ENCODE measurements at regions not wholly inside any gene's neighbourhood (a gene's known extent, or its start where the extent isn't known, plus 50 kb on each side); places are given as distances from the start of the nearest gene placed in this dataset.
"Not testable (repeated sequence)": the region's sequence is repeated elsewhere in the genome, so short reads cannot be mapped to it uniquely, and the experiment has no call there.

- Histone ChIP-seq H3K27me3 (ENCODE audit: low read length) (no peaks in the 10 kb centered on the region), H3K36me3 (ENCODE audit: low read length) (no peaks in the 10 kb centered on the region), H2AFZ (ENCODE audit: low read depth, low read length, severe bottlenecking) (no peak overlapping the region), H3K9me3 (ENCODE audit: insufficient read depth, low read length) (no peaks in the 10 kb centered on the region), H3K9ac (ENCODE audit: low read length) (no peak overlapping the region), H3K4me3 (ENCODE audit: insufficient read depth, low read length, poor library complexity, severe bottlenecking) (no peak overlapping the region), H3K4me2 (ENCODE audit: low read depth, low read length, poor library complexity, severe bottlenecking) (no peak overlapping the region), H3K27ac (ENCODE audit: low read depth, low read length) (no peak overlapping the region), H3F3A (ENCODE audit: insufficient read depth) (no peaks in the 10 kb centered on the region), H4K20me1 (ENCODE audit: low read depth, low read length) (no peaks in the 10 kb centered on the region), H3K9me2 (replicated peaks; ENCODE audit: insufficient read depth, low read length) (no peaks in the 10 kb centered on the region), H3K79me2 (ENCODE audit: insufficient read depth, low read length) (no peaks in the 10 kb centered on the region)
- no peak for TF ChIP-seq EZH2phosphoT487 (conservative IDR thresholded peaks at IDR 0.05; ENCODE audit: low read length)
- TF ChIP-seq, protein P1, sequence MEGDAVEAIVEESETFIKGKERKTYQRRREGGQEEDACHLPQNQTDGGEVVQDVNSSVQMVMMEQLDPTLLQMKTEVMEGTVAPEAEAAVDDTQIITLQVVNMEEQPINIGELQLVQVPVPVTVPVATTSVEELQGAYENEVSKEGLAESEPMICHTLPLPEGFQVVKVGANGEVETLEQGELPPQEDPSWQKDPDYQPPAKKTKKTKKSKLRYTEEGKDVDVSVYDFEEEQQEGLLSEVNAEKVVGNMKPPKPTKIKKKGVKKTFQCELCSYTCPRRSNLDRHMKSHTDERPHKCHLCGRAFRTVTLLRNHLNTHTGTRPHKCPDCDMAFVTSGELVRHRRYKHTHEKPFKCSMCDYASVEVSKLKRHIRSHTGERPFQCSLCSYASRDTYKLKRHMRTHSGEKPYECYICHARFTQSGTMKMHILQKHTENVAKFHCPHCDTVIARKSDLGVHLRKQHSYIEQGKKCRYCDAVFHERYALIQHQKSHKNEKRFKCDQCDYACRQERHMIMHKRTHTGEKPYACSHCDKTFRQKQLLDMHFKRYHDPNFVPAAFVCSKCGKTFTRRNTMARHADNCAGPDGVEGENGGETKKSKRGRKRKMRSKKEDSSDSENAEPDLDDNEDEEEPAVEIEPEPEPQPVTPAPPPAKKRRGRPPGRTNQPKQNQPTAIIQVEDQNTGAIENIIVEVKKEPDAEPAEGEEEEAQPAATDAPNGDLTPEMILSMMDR (IDR thresholded peaks at IDR 0.05; ENCODE audit: insufficient read depth, low read length, poor library complexity, severe bottlenecking): no peak
Measured at GRCh38 chr6:103326760-103327757, 1532.7 kb downstream of the HACE1 start.

DNA sequence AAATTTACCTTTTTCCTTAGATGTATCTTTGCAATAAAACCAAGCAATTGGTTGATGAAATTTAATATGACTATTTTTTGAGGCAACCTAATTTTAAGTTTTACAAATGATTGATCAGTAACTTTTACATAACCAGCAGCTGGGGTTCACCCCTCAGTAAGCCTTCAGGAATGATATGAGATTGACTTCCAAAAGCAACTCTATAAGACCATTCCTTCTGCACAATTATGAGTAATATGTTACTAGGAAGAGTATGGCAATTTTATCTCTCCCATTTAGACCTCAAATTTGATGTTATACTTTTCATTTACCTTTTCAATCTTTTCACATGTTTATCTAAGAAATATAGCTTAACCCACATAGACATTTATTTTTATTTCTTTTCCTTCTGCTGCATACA lies 1546.3 kb downstream of the HACE1 start:
- Histone ChIP-seq H3K79me2 (ENCODE audit: insufficient read depth, low read length) (no peaks in the 10 kb centered on the region), H3K36me3 (ENCODE audit: low read length) (no peaks in the 10 kb centered on the region), H3K9me3 (ENCODE audit: insufficient read depth, low read length) (no peaks in the 10 kb centered on the region), H3K27me3 (ENCODE audit: low read length) (no peaks in the 10 kb centered on the region), H3K9ac (ENCODE audit: low read length) (no peak overlapping the region), H3K4me3 (ENCODE audit: insufficient read depth, low read length, poor library complexity, severe bottlenecking) (no peak overlapping the region), H2AFZ (ENCODE audit: low read depth, low read length, severe bottlenecking) (no peak overlapping the region), H3K4me2 (ENCODE audit: low read depth, low read length, poor library complexity, severe bottlenecking) (no peak overlapping the region), H4K20me1 (ENCODE audit: low read depth, low read length) (no peaks in the 10 kb centered on the region), H3K27ac (ENCODE audit: low read depth, low read length) (no peak overlapping the region), H3F3A (ENCODE audit: insufficient read depth) (no peaks in the 10 kb centered on the region), H3K9me2 (replicated peaks; ENCODE audit: insufficient read depth, low read length) (no peaks in the 10 kb centered on the region)
- no peak for TF ChIP-seq EZH2phosphoT487 (conservative IDR thresholded peaks at IDR 0.05; ENCODE audit: low read length)
- TF ChIP-seq, protein P1 (IDR thresholded peaks at IDR 0.05; ENCODE audit: insufficient read depth, low read length, poor library complexity, severe bottlenecking): no peak

DNA sequence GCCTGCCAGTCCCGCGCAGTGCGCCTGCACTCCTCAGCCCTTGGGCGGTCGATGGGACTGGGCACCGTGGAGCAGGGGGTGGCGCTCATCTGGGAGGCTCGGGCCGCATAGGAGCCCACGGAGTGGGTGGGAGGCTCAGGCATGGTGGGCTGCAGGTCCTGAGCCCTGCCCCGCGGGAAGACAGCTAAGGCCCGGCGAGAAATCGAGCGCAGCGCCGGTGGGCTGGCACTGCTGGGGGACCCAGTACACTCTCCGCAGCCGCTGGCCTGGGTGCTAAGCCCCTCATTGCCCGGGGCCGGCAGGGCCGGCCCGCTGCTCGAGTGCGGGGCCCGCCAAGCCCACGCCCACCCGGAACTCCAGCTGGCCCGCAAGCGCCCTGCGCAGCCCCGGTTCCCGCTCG lies 1565.3 kb downstream of the HACE1 start:
- not testable (repeated sequence) for H3K9ac ChIP-seq (ENCODE audit: low read length); H3K79me2 ChIP-seq (ENCODE audit: insufficient read depth, low read length); H3K4me2 ChIP-seq (ENCODE audit: low read depth, low read length, poor library complexity, severe bottlenecking); H2AFZ ChIP-seq (ENCODE audit: low read depth, low read length, severe bottlenecking); H4K20me1 ChIP-seq (ENCODE audit: low read depth, low read length); H3K9me2 ChIP-seq (replicated peaks; ENCODE audit: insufficient read depth, low read length); H3F3A ChIP-seq (ENCODE audit: insufficient read depth); H3K27ac ChIP-seq (ENCODE audit: low read depth, low read length); H3K9me3 ChIP-seq (ENCODE audit: insufficient read depth, low read length); H3K4me3 ChIP-seq (ENCODE audit: insufficient read depth, low read length, poor library complexity, severe bottlenecking); H3K36me3 ChIP-seq (ENCODE audit: low read length); H3K27me3 ChIP-seq (ENCODE audit: low read length)

GRCh38 chr6:103284835-103285234 lies 1574.9 kb downstream of the HACE1 start:
- TF ChIP-seq, protein P1 (IDR thresholded peaks at IDR 0.05; ENCODE audit: insufficient read depth, low read length, poor library complexity, severe bottlenecking): no peak
- no peak for TF ChIP-seq EZH2phosphoT487 (conservative IDR thresholded peaks at IDR 0.05; ENCODE audit: low read length)
- H3K9me2 ChIP-seq (replicated peaks; ENCODE audit: insufficient read depth, low read length): no peaks in the 10 kb centered on the region
- no peaks in the 10 kb centered on the region for H4K20me1 ChIP-seq (ENCODE audit: low read depth, low read length)
- H3K27ac ChIP-seq (ENCODE audit: low read depth, low read length): no peak overlapping the region
- H3K4me2 ChIP-seq (ENCODE audit: low read depth, low read length, poor library complexity, severe bottlenecking): no peak overlapping the region
- H3K79me2 ChIP-seq (ENCODE audit: insufficient read depth, low read length): no peaks in the 10 kb centered on the region
- no peaks in the 10 kb centered on the region; the same call in 1 of the 2 replicates for H3K9me3 ChIP-seq (ENCODE audit: insufficient read depth, low read length)
- H2AFZ ChIP-seq (ENCODE audit: low read depth, low read length, severe bottlenecking): no peak overlapping the region
- H3F3A ChIP-seq (ENCODE audit: insufficient read depth): no peaks in the 10 kb centered on the region
- no peak overlapping the region for H3K9ac ChIP-seq (ENCODE audit: low read length)
- H3K36me3 ChIP-seq (ENCODE audit: low read length): no peaks in the 10 kb centered on the region
- no peaks in the 10 kb centered on the region for H3K27me3 ChIP-seq (ENCODE audit: low read length)
- no peak overlapping the region for H3K4me3 ChIP-seq (ENCODE audit: insufficient read depth, low read length, poor library complexity, severe bottlenecking)
